Neuron (in vitro differentiated cells): ENCODE measurements at regions not wholly inside any gene's neighbourhood (a gene's known extent, or its start where the extent isn't known, plus 50 kb on each side); places are given as distances from the start of the nearest gene placed in this dataset.
"Not testable (repeated sequence)": the region's sequence is repeated elsewhere in the genome, so short reads cannot be mapped to it uniquely, and the experiment has no call there.

Source experiments
- H2AFZ ChIP-seq: one replicate; pipeline ENCODE4 v1.6.1; 2013; ENCODE audit warnings: low read depth, mild to moderate bottlenecking, inconsistent platforms, low read length, moderate library complexity
- H3K27me3 ChIP-seq: one replicate; pipeline ENCODE4 v1.6.1; 2013; ENCODE audit warnings: low read length; ENCODE audit not compliant: insufficient read depth
- H3K36me3 ChIP-seq: one replicate; pipeline ENCODE4 v1.6.1; 2013; ENCODE audit warnings: low read length; ENCODE audit not compliant: insufficient read depth
- H3K4me1 ChIP-seq: one replicate; pipeline ENCODE4 v1.6.1; 2013; ENCODE audit warnings: low read length; ENCODE audit not compliant: insufficient read depth
- H3K4me3 ChIP-seq: 2 replicates; pipeline ENCODE4 v1.5.1; 2013; ENCODE audit warnings: mild to moderate bottlenecking, low read length, moderate library complexity
- H3K9me3 ChIP-seq: one replicate; pipeline ENCODE4 v1.6.1; 2013; ENCODE audit warnings: low read length

DNA sequence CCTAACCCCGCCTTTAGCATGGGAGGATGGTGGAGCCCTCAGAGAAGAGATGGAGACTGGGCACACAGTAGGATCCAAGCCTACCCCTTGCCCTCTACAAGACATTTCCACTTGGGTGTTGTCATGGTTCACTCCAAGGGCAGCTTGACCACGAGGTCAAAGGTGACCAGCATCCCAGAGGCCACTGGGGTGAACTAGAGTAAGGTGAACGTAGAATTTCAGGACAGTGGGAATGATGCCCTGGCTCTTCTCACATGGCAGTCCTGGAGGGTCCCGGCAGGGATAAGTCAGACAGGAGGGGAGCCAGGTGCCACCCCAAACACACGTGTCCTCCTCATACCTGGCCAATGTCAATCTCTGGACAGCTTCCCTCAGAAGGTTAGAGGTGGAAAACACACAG lies 274.2 kb upstream of the AGTR2 start:
- H2AFZ ChIP-seq = no peak overlapping the region
- H3K9me3 ChIP-seq = no peaks in the 10 kb centered on the region
- H3K36me3 ChIP-seq = no peaks in the 10 kb centered on the region
- peaks cover 6% of the 10 kb centered on the region for H3K27me3 ChIP-seq
- H3K4me3 ChIP-seq = no peak overlapping the region
- H3K4me1 ChIP-seq = peaks cover 9% of the 10 kb centered on the region

DNA sequence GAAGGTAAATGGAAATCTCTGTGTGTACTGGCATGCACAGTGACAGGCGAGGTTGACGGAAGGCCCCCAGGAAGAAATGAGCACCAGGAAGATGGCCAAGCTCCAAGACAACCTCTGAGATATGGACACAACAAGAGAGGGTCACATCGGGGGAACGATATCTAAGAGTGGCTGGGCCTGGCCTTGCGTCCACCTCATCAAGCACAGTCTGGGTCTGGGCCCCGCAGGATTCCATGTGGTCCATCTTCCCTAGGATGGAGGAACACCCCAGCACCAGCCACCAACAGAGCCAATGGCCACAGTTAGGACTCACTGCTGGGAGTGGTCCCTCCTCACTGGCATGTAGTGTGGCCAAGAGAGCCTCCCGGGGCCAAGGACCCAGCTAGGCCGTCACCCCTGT lies 272.6 kb upstream of the AGTR2 start:
- H3K27me3 ChIP-seq = peaks cover 6% of the 10 kb centered on the region
- peaks cover 8% of the 10 kb centered on the region for H3K4me1 ChIP-seq
- no peak overlapping the region for H3K4me3 ChIP-seq
- H3K9me3 ChIP-seq = no peaks in the 10 kb centered on the region
- no peak overlapping the region for H2AFZ ChIP-seq
- H3K36me3 ChIP-seq = no peaks in the 10 kb centered on the region

DNA sequence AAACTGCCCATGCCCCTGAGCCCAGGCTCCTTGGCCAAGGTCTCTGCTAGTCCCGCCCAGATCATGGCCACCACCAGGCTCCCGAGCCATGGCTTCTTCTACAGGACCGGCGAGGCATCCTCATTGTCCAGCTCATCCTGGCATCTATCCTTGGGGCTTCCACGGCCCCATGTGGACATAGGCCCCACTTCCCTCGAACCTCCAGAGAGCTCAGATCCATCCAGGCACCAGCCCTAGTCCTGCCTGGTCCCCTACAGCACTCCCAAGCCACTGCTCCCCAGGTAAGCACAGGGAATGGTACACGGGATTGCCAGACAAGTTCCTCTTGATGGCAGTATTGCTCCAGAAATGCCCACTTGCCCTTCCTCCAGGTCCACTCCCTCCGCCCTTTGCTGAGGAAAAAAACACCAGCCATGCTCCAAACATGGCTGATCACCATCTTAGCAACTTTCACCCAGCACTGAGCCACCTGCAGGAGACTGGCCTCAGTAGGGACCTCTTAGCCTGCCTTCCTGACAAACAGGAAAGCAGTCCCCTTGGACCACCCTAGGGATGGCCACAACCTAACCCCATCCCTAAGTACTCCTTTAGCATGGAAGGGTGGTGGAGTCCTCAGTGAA lies 272.1 kb upstream of the AGTR2 start:
- no peaks in the 10 kb centered on the region for H3K36me3 ChIP-seq
- H3K9me3 ChIP-seq = no peaks in the 10 kb centered on the region
- H3K4me1 ChIP-seq = peaks cover 5% of the 10 kb centered on the region
- peaks cover 6% of the 10 kb centered on the region for H3K27me3 ChIP-seq
- H3K4me3 ChIP-seq = peak overlapping the region; percentile 31
- no peak overlapping the region for H2AFZ ChIP-seq

DNA sequence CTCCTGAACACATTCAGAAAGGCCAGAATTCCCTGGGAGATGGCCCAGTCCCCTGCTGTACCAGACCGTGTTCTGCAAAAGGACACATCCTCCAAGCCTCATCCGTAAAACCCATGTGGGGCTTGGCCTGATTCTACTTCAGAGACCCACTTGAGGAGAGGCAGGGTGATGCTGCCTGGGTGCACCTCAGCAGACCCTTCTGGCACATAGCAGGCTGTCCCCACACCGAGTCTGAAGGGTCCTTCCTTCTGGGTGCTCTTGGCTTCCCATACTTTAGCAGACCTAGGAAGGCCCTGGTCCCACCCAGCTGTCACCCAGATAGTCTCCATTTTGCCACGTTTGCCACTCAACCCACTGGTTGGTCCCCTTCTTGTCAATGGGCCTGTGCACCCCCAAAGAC lies 270.1 kb upstream of the AGTR2 start:
- Histone ChIP-seq H3K4me3 (no peak overlapping the region), H3K9me3 (no peaks in the 10 kb centered on the region), H2AFZ (no peak overlapping the region), H3K27me3 (peaks cover 10% of the 10 kb centered on the region), H3K4me1 (no peaks in the 10 kb centered on the region), H3K36me3 (no peaks in the 10 kb centered on the region)

DNA sequence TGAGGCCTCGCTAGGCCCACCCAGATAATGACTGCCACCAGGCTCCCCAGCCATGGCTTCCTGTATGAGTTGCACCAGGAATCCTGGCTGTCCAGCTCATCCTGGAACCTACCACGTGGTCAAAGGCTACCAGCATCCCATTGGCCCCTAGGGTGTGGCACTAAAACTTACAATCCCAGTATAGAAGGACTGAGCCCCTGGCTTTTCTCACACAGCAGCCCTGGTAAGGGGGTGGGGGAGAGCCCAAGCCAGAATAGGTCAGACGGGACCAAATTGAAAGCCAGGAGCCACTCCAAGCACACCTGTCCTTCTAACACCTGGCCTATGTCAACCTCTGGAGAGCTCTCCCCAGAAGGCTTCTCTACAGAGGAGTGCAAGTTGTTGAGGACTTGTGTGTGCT lies 269.3 kb upstream of the AGTR2 start:
- Histone ChIP-seq H2AFZ (no peak overlapping the region), H3K4me3 (no peak overlapping the region), H3K9me3 (no peaks in the 10 kb centered on the region), H3K27me3 (peaks cover 10% of the 10 kb centered on the region), H3K36me3 (no peaks in the 10 kb centered on the region), H3K4me1 (no peaks in the 10 kb centered on the region)

DNA sequence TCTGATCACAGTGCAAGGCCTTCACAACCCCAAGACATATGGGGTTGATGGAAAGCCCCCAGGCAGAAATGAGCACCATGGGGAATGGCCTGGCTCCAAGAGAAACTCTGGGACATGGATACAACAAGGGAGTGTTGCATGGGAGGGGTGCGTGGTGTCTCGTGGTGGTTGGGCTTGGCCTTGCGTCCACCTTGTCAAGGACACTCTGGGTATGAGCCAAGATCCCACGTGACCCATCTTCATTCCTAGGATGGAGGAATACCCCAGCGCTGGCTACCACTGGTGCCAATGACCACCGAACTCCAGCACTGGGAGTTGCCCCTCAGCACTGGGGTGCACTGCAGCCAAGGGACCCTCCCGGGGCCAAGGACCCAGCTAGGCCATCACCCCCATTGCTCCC lies 267.5 kb upstream of the AGTR2 start:
- H3K9me3 ChIP-seq = no peaks in the 10 kb centered on the region
- no peak overlapping the region for H3K4me3 ChIP-seq
- no peak overlapping the region for H2AFZ ChIP-seq
- H3K27me3 ChIP-seq = peaks cover 13% of the 10 kb centered on the region
- H3K4me1 ChIP-seq = no peaks in the 10 kb centered on the region
- no peaks in the 10 kb centered on the region for H3K36me3 ChIP-seq

DNA sequence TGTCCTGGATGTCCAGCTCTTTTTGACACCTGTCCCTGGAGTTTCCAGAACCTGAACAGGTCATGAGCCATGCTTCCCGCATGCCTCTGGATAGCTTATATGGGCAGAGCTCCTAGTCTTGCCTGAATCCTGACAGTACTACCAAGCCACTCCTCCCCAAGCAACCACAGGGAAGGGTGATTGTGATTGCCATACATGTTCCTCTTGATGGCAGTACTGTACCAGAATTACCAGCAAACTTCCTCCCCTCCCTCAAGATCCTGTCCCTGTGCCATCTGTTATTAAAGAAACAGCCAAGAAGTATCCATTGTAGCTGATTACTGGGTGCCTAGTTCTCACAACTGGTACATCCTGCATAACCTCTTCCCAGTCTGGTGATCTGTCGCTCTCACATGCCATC lies 264.3 kb upstream of the AGTR2 start:
- Histone ChIP-seq H3K4me3 (no peak overlapping the region), H3K9me3 (no peaks in the 10 kb centered on the region), H2AFZ (no peak overlapping the region), H3K36me3 (no peaks in the 10 kb centered on the region), H3K4me1 (no peaks in the 10 kb centered on the region), H3K27me3 (peaks cover 9% of the 10 kb centered on the region)

DNA sequence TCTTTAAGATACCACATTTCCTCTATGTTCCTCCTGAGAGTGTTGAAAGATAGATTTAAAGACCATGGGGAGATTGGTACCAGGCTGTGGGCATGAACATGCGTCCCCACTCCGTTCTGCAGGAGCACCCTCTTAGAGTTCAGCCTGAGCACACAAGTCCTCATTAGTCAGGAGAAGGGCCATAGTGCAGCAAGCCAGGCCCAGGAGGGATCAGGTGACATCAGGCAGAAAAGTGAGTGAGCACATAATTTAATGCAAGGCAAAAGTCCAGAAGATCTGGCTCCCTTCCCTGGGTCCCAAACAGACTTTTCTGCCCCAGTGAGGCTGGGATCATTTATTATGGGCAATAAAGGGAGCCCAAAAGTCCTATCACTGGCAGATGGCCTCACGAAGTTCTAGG lies 263.7 kb upstream of the AGTR2 start:
- Histone ChIP-seq H3K9me3 (no peaks in the 10 kb centered on the region), H3K36me3 (no peaks in the 10 kb centered on the region)

DNA sequence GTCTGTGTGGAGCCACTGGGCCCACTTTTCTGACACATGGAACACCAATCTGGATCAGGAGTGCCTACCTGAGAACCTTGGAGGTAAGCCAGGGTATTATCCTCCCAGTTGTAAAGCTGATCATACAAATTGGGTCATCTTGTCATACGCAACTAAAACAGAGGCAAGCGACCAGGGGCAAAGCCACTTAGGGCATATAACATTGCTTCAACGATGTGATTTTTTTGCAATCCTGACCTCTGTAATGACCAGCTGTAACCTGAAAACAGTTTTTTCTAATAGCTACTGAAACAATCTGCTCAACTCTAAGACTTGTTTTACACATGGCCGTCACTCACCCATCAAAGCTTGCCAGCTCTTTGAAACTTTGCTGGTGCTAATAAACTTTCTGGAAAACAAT lies 261.5 kb upstream of the AGTR2 start:
- peaks cover 9% of the 10 kb centered on the region for H3K27me3 ChIP-seq
- no peaks in the 10 kb centered on the region for H3K9me3 ChIP-seq
- no peaks in the 10 kb centered on the region for H3K4me1 ChIP-seq
- H3K36me3 ChIP-seq = no peaks in the 10 kb centered on the region
- H2AFZ ChIP-seq = no peak overlapping the region
- H3K4me3 ChIP-seq = no peak overlapping the region

More for the DNA sequence above, 263.7 kb upstream of the AGTR2 start:
- Histone ChIP-seq H3K4me1 (no peaks in the 10 kb centered on the region), H3K4me3 (no peak overlapping the region), H2AFZ (no peak overlapping the region), H3K27me3 (peaks cover 9% of the 10 kb centered on the region)

DNA sequence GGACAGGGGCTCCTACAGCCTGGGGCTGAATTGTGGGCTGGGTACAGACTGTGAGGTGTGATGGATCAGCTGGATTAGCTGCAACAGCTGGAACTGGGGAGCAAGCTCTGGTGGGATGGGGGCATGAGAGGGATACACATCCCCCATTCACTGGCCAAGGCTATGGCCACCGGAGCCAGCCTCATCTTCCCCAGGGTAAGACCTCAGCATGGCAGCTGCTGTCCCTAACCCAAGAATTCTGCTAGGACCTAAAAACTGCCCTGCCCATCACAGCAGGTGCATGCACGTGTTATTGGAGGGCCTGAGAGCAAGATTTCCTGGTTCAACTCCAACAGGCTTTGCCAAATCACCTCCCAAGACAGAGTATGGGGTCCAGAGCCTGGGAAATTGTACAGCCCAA lies 258.6 kb upstream of the AGTR2 start:
- Histone ChIP-seq H3K4me3 (no peak overlapping the region), H3K9me3 (no peaks in the 10 kb centered on the region), H3K4me1 (no peaks in the 10 kb centered on the region), H3K36me3 (no peaks in the 10 kb centered on the region), H3K27me3 (peaks cover 3% of the 10 kb centered on the region), H2AFZ (no peak overlapping the region)

DNA sequence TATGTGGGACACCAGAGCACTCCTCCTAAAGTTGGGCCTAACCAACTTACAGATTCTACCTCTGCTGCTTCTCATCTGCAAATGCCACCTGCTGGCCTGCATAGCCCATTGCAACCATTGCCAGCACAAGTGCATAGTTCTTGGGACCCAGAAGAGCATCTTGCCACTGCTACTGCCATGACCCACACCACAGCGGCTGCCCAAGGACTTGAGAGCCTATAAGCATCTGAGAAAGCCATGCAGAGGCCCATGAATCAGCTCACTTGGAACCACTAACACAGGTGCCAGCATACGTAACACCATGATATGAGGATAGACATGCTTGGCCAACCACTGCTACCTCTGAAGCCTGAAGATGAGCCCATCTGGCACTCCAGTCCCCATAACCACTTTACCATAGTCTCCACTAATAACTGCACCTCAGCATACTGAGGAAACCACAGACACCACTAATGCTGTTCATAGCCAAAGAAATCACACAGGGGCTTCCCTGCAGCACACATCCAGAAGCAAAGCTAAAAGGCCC lies 258.1 kb upstream of the AGTR2 start:
- Histone ChIP-seq H3K4me1 (no peaks in the 10 kb centered on the region), H3K4me3 (no peak overlapping the region), H3K9me3 (no peaks in the 10 kb centered on the region), H2AFZ (no peak overlapping the region), H3K27me3 (peaks cover 3% of the 10 kb centered on the region), H3K36me3 (no peaks in the 10 kb centered on the region)

DNA sequence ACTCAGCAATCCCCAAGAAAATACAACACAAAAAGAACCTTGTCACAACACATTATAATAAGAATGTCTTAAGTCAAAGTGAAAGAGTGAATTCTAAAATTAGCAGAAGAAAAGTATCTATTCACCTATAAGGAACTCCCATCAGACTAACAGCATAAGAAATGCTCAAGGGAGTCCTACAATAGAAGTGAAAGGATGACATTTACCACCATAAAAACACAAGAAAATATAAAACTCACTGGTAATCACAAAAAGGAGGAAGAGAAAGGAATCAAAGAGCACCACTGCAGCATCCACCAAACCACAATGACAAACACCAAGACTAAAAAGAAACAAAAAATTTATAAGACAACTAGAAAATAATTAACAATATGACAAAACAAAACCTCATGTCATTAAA lies 257.0 kb upstream of the AGTR2 start:
- Histone ChIP-seq H3K4me1 (no peaks in the 10 kb centered on the region), H3K27me3 (peaks cover 3% of the 10 kb centered on the region), H3K9me3 (no peaks in the 10 kb centered on the region), H2AFZ (no peak overlapping the region), H3K36me3 (no peaks in the 10 kb centered on the region), H3K4me3 (no peak overlapping the region)

DNA sequence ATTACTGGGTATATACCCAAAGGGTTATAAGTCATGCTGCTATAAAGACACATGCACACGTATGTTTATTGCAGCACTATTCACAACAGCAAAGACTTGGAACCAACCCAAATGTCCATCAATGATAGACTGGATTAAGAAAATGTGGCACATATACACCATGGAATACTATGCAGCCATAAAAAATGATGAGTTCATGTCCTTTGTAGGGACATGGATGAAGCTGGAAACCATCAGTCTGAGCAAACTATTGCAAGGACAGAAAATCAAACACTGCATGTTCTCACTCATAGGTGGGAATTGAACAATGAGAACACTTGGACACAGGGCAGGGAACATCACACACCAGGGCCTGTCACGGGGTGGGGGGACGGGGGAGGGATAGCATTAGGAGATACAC lies 254.9 kb upstream of the AGTR2 start:
- H3K9me3 ChIP-seq, H3K36me3 ChIP-seq, H3K27me3 ChIP-seq, H2AFZ ChIP-seq, H3K4me3 ChIP-seq, H3K4me1 ChIP-seq: not testable (repeated sequence)

DNA sequence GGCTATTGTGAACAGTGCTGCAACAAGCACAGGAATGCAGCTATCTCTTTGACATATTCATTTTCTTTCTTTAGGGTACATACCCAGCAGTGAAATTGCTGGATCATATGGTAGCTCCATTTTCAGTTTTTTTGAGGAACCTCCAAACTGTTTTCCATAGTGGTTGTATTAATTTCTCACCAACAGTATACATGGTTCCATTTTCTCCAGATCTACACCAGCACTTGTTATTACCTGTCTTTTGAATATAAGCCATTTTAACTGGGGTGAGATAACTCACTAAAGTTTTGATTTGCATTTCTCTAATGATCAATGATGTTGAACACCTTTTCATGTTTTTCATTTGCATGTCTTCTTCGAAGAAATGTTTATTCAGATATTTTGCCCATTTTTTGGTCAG lies 241.1 kb upstream of the AGTR2 start:
- H3K9me3 ChIP-seq = no peaks in the 10 kb centered on the region
- H3K36me3 ChIP-seq = no peaks in the 10 kb centered on the region
- no peak overlapping the region for H3K4me3 ChIP-seq
- H3K4me1 ChIP-seq = no peaks in the 10 kb centered on the region
- H3K27me3 ChIP-seq = peaks cover 3% of the 10 kb centered on the region
- H2AFZ ChIP-seq = no peak overlapping the region
